ENCODE measurements at regions not wholly inside any gene's neighbourhood (a gene's known extent, or its start where the extent isn't known, plus 50 kb on each side); places are given as distances from the start of the nearest gene placed in this dataset.
"Not testable (repeated sequence)": the region's sequence is repeated elsewhere in the genome, so short reads cannot be mapped to it uniquely, and the experiment has no call there.

- peak; percentile 69 for DNase-seq
Observed at GRCh38 chr6:134632982-134633940, 315.3 kb upstream of the SGK1 start.

- no peak for DNase-seq
Observed at GRCh38 chr6:134632024-134632423, 314.1 kb upstream of the SGK1 start.

- DNase-seq: no peak
Observed at GRCh38 chr6:134631398-134631924, 313.5 kb upstream of the SGK1 start.

- DNase-seq: no peak
Observed at GRCh38 chr6:134630508-134631121, 312.7 kb upstream of the SGK1 start.

GRCh38 chr6:134628154-134628553 is 310.2 kb upstream of the SGK1 start:
- no peak for DNase-seq

- DNase-seq: no peak
Observed at GRCh38 chr6:134627707-134628106, 309.8 kb upstream of the SGK1 start.

- DNase-seq: no peak
Observed at GRCh38 chr6:134626589-134626988, 308.7 kb upstream of the SGK1 start.

GRCh38 chr6:134626086-134626485 is 308.2 kb upstream of the SGK1 start:
- DNase-seq: no peak

GRCh38 chr6:134624781-134625180 is 306.9 kb upstream of the SGK1 start:
- no peak for DNase-seq

- no peak for DNase-seq
Observed at GRCh38 chr6:134623401-134623800, 305.5 kb upstream of the SGK1 start.

- no peak for DNase-seq
Observed at GRCh38 chr6:134622382-134623173, 304.7 kb upstream of the SGK1 start.

GRCh38 chr6:134621858-134622257 is 303.9 kb upstream of the SGK1 start:
- no peak for DNase-seq

- DNase-seq: no peak
Observed at GRCh38 chr6:134619789-134620188, 301.9 kb upstream of the SGK1 start.

GRCh38 chr6:134619077-134619476 is 301.2 kb upstream of the SGK1 start:
- no peak for DNase-seq

- no peak for DNase-seq
Observed at GRCh38 chr6:134614606-134615485, 296.9 kb upstream of the SGK1 start.

GRCh38 chr6:134612128-134612527 is 294.2 kb upstream of the SGK1 start:
- not testable (repeated sequence) for DNase-seq

GRCh38 chr6:134610411-134610810 is 292.5 kb upstream of the SGK1 start:
- no peak for DNase-seq

- DNase-seq: no peak
Observed at GRCh38 chr6:134609716-134610261, 291.9 kb upstream of the SGK1 start.

- no peak for DNase-seq
Observed at GRCh38 chr6:134607411-134607810, 289.5 kb upstream of the SGK1 start.

- DNase-seq: no peak
Observed at GRCh38 chr6:134605034-134605433, 287.1 kb upstream of the SGK1 start.

- DNase-seq: no peak
Observed at GRCh38 chr6:134604014-134604676, 286.2 kb upstream of the SGK1 start.
